Spleen (tissue), 7 donors: ENCODE measurements at regions not wholly inside any gene's neighbourhood (a gene's known extent, or its start where the extent isn't known, plus 50 kb on each side); places are given as distances from the start of the nearest gene placed in this dataset.

Source experiments
- POLR2AphosphoS5 ChIP-seq, 3 donors: sonication (generic); formaldehyde crosslinking; IDR thresholded peaks; one replicate each; pipeline ENCODE4 v1.5.1; 2017; ENCODE audit warnings: antibody characterized with exemption in 3 of 3
- TF ChIP-seq, protein P1 (sequence below), 11 experiments: fragments of 200-600 bp in 7 of 11; fragments of 450-650 bp in 4 of 11; sonication (generic) in 4 of 11; IDR thresholded peaks in 8 of 11; conservative IDR thresholded peaks in 3 of 11; 1 replicate in 7 of 11; 2 replicates in 4 of 11; pipeline versions ENCODE4 v1.4.0 to v1.8.0; 2016 to 2021; ENCODE audit warnings: antibody characterized with exemption in 11 of 11, inconsistent platforms in 4 of 11, mild to moderate bottlenecking in 1 of 11
- donor health status: DM: no; HTN: no; CAD: no; lungs with moderate emphysema.
- donor health status: DM: no; HTN: no; CAD: no.
- donor health status: DM: no; HTN: no; CAD: no.

DNA sequence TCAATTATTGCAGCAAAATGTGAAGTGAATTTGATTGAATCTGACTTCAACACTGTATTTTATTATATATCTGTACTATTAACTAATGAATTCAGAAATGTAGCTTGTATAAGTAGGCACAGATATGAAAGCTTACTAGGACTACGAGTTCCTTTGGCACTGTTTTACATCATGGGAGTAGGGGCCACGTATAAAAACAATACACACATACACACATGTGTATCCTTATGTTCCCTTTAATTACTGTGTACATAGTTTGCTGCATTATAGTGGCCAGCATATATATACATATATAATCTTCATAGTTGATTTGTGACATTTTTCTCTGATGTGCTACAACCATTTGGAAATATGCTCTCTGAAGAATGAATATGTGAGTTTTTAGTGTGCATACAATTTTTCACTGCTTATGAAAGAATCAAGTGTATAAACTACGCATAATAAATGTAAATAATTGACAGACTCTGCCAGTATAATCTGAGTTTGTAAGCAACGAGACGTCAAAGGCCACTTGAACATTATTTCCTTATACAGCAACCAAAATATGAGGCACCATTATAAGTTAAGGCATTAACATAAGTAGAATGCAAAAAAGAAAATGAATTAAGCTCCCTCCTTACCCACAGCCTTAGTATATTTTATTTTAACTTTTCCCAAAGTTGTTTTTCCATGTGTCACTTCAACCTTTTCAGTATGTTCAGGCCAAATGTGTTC, 98.1 kb upstream of the GALNT5 start:
- TF ChIP-seq, protein P1, sequence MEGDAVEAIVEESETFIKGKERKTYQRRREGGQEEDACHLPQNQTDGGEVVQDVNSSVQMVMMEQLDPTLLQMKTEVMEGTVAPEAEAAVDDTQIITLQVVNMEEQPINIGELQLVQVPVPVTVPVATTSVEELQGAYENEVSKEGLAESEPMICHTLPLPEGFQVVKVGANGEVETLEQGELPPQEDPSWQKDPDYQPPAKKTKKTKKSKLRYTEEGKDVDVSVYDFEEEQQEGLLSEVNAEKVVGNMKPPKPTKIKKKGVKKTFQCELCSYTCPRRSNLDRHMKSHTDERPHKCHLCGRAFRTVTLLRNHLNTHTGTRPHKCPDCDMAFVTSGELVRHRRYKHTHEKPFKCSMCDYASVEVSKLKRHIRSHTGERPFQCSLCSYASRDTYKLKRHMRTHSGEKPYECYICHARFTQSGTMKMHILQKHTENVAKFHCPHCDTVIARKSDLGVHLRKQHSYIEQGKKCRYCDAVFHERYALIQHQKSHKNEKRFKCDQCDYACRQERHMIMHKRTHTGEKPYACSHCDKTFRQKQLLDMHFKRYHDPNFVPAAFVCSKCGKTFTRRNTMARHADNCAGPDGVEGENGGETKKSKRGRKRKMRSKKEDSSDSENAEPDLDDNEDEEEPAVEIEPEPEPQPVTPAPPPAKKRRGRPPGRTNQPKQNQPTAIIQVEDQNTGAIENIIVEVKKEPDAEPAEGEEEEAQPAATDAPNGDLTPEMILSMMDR (IDR thresholded peaks at IDR 0.05 in 8 of 11, conservative IDR thresholded peaks at IDR 0.05 in 3 of 11) = no peak
- no peak for TF ChIP-seq POLR2AphosphoS5 (IDR thresholded peaks at IDR 0.05)
